GM10248 (cell line): ENCODE measurements at regions not wholly inside any gene's neighbourhood (a gene's known extent, or its start where the extent isn't known, plus 50 kb on each side); places are given as distances from the start of the nearest gene placed in this dataset.
"Not testable (repeated sequence)": the region's sequence is repeated elsewhere in the genome, so short reads cannot be mapped to it uniquely, and the experiment has no call there.

Source experiments
- CTCF ChIA-PET: fragments of 300-600 bp; sonication (Branson Sonifier 250); formaldehyde crosslinking; extraction: SDS; loops from one replicate; lab custom pipeline; 2021; ENCODE audit warnings: antibody characterized with exemption; lab: Yijun Ruan, JAX
- POLR2A ChIA-PET: fragments of 350-650 bp; sonication (Branson Sonifier 250); formaldehyde crosslinking; extraction: SDS; loops from one replicate; lab custom pipeline; 2020; ENCODE audit warnings: antibody characterized with exemption; lab: Yijun Ruan, JAX
- DNase-seq: peaks from one replicate; pipeline ENCODE4 v3.0.0; 2012; ENCODE audit errors: extremely low spot score
- CTCF ChIP-seq: IDR thresholded peaks from 2 replicates; pipeline ENCODE4 v1.5.1; 2012; ENCODE audit warnings: mild to moderate bottlenecking, low read depth; ENCODE audit errors: extremely low read depth, missing control alignments, control extremely low read depth

GRCh38 chr20:5662769-5663168 is 52.0 kb upstream of the GPCPD1 start:
- no peak for DNase-seq
- CTCF ChIA-PET, result interaction anchor here (1.8 kb wide), 1 partner anchor 17 kb away, joined by 6 read pairs; no protein-coding TSS in a partner anchor
- POLR2A ChIA-PET, result no interaction called here
- no peak for TF ChIP-seq CTCF

- POLR2A ChIA-PET, result not testable (repeated sequence)
These were observed 50.0 kb upstream of the GPCPD1 start for GRCh38 chr20:5660756-5661155.

More at GRCh38 chr20:5660756-5661155, 50.0 kb upstream of the GPCPD1 start:
- DNase-seq, result not testable (repeated sequence)
- CTCF ChIA-PET, result interaction anchor here (1.0 kb wide), 1 partner anchor 127 kb away, joined by 4 read pairs; no protein-coding TSS in a partner anchor
